ENCODE measurements at regions not wholly inside any gene's neighbourhood (a gene's known extent, or its start where the extent isn't known, plus 50 kb on each side); places are given as distances from the start of the nearest gene placed in this dataset.

- Mint-ChIP-seq H3K36me3 (ENCODE audit: low read depth) (no peaks in the 10 kb centered on the region), H3K4me1 (ENCODE audit: low read depth) (no peaks in the 10 kb centered on the region), H3K4me3 (no peak overlapping the region), H3K27me3 (no peaks in the 10 kb centered on the region), H3K27ac (no peak overlapping the region), H3K9me3 (peaks cover 3% of the 10 kb centered on the region)
- no peaks in the 10 kb centered on the region for H3K4me1 ChIP-seq (ENCODE audit: insufficient read depth, low read length)
- ATAC-seq (ENCODE audit: poor library complexity) (no peak), DNase-seq (no peak)
- peaks cover 0 to 6% of the 10 kb centered on the region in 2 experiments for H3K9me3 ChIP-seq (ENCODE audit: control insufficient read depth in 1 of 2, insufficient read depth in 1 of 2, low read length in 2 of 2)
- intact Hi-C loops (cut with DNase I, micrococcal nuclease) = no loop called here
- H3K4me3 ChIP-seq (ENCODE audit: low read length) = no peak overlapping the region
- POLR2A ChIA-PET = no interaction called here
- no peaks in the 10 kb centered on the region for H3K36me3 ChIP-seq (ENCODE audit: insufficient read depth, low read length)
- CTCF ChIA-PET = no interaction called here
- no peak for TF ChIP-seq CTCF (IDR thresholded peaks at IDR 0.05)
- no peaks in the 10 kb centered on the region for H3K27me3 ChIP-seq (ENCODE audit: control insufficient read depth in 1 of 2, insufficient read depth in 2 of 2, low read length in 2 of 2)
- H3K27ac ChIP-seq (ENCODE audit: low read depth in 1 of 2, low read length in 2 of 2) = no peak overlapping the region
Observed at GRCh38 chr7:49037346-49038210, 113.2 kb downstream of the CDC14C start.

GRCh38 chr7:49038821-49039358 is 114.5 kb downstream of the CDC14C start:
- Mint-ChIP-seq H3K27me3 (no peaks in the 10 kb centered on the region), H3K4me1 (ENCODE audit: low read depth) (no peaks in the 10 kb centered on the region), H3K9me3 (peaks cover 6% of the 10 kb centered on the region), H3K27ac (no peak overlapping the region), H3K4me3 (no peak overlapping the region), H3K36me3 (ENCODE audit: low read depth) (no peaks in the 10 kb centered on the region)
- TF ChIP-seq CTCF (IDR thresholded peaks at IDR 0.05) = no peak
- POLR2A ChIA-PET = no interaction called here
- intact Hi-C loops (cut with DNase I, micrococcal nuclease) = no loop called here
- CTCF ChIA-PET = no interaction called here
- no peak overlapping the region for H3K4me3 ChIP-seq (ENCODE audit: low read length)
- ATAC-seq (ENCODE audit: poor library complexity) (no peak), DNase-seq (no peak)
- H3K9me3 ChIP-seq (ENCODE audit: control insufficient read depth in 1 of 2, insufficient read depth in 1 of 2, low read length in 2 of 2) = peaks cover 0 to 6% of the 10 kb centered on the region in 2 experiments
- H3K27me3 ChIP-seq (ENCODE audit: control insufficient read depth in 1 of 2, insufficient read depth in 2 of 2, low read length in 2 of 2) = no peaks in the 10 kb centered on the region
- no peaks in the 10 kb centered on the region for H3K36me3 ChIP-seq (ENCODE audit: insufficient read depth, low read length)
- H3K27ac ChIP-seq (ENCODE audit: low read depth in 1 of 2, low read length in 2 of 2) = no peak overlapping the region
- H3K4me1 ChIP-seq (ENCODE audit: insufficient read depth, low read length) = no peaks in the 10 kb centered on the region

- ChIA-PET CTCF (no interaction called here), POLR2A (no interaction called here)
- ATAC-seq (ENCODE audit: poor library complexity) (no peak), DNase-seq (no peak)
- Histone ChIP-seq H3K27me3 (ENCODE audit: control insufficient read depth in 1 of 2, insufficient read depth in 2 of 2, low read length in 2 of 2) (no peaks in the 10 kb centered on the region), H3K4me1 (ENCODE audit: insufficient read depth, low read length) (no peaks in the 10 kb centered on the region), H3K4me3 (ENCODE audit: low read length) (no peak overlapping the region), H3K9me3 (ENCODE audit: control insufficient read depth in 1 of 2, insufficient read depth in 1 of 2, low read length in 2 of 2) (no peaks in the 10 kb centered on the region), H3K27ac (ENCODE audit: low read depth in 1 of 2, low read length in 2 of 2) (no peak overlapping the region), H3K36me3 (ENCODE audit: insufficient read depth, low read length) (no peaks in the 10 kb centered on the region)
- no peak overlapping the region for H3K4me3 Mint-ChIP-seq
- H3K4me1 Mint-ChIP-seq (ENCODE audit: low read depth) = no peaks in the 10 kb centered on the region
- no peak overlapping the region for H3K27ac Mint-ChIP-seq
- no peaks in the 10 kb centered on the region for H3K36me3 Mint-ChIP-seq (ENCODE audit: low read depth)
- no peaks in the 10 kb centered on the region for H3K27me3 Mint-ChIP-seq
- intact Hi-C loops (cut with DNase I, micrococcal nuclease) = no loop called here
- H3K9me3 Mint-ChIP-seq = peaks cover 2% of the 10 kb centered on the region
- no peak for TF ChIP-seq CTCF (IDR thresholded peaks at IDR 0.05)
Observed at GRCh38 chr7:49060743-49061142, 136.4 kb downstream of the CDC14C start.
